SK-N-SH (cell line): ENCODE measurements at regions not wholly inside any gene's neighbourhood (a gene's known extent, or its start where the extent isn't known, plus 50 kb on each side); places are given as distances from the start of the nearest gene placed in this dataset.

Experiments used
- CTCF ChIA-PET: fragments of 300-600, 350-600 bp; formaldehyde crosslinking; extraction: SDS; loops from one replicate; lab custom pipeline; 2021; lab: Yijun Ruan, JAX
- POLR2A ChIA-PET: fragments of 350-600 bp; sonication (Branson Sonifier 250); formaldehyde crosslinking; extraction: SDS; loops from one replicate; lab custom pipeline; 2020; ENCODE audit warnings: antibody characterized with exemption, inconsistent platforms; lab: Yijun Ruan, JAX
- DNase-seq: peaks from one replicate; pipeline ENCODE4 v3.0.0; 2012
- H2AFZ ChIP-seq: fragments of 200-600 bp; sonication (generic); 2 replicates; pipeline ENCODE4 v1.8.1; 2016; ENCODE audit warnings: antibody characterized with exemption, mild to moderate bottlenecking, low read depth
- H3F3A ChIP-seq: fragments of 200-600 bp; sonication (generic); replicated peaks from 2 replicates; pipeline ENCODE3; 2016; ENCODE audit warnings: antibody characterized with exemption, mild to moderate bottlenecking; ENCODE audit not compliant: insufficient read depth
- H3K27ac ChIP-seq, 2 experiments: fragments of 200-500 bp in 1 of 2; fragments of 200-600 bp in 1 of 2; sonication (Bioruptor generic) in 1 of 2; sonication (generic), shearing (Covaris generic) in 1 of 2; 2 replicates each; pipeline versions ENCODE4 v1.5.1 to v1.6.1; 2014 to 2016; ENCODE audit warnings: low read depth in 2 of 2, inconsistent platforms in 1 of 2, low read length in 1 of 2, mild to moderate bottlenecking in 1 of 2, mixed read lengths in 1 of 2
- H3K27me3 ChIP-seq: fragments of 200-600 bp; sonication (generic), shearing (Covaris generic); 2 replicates; pipeline ENCODE4 v1.6.1; 2016; ENCODE audit warnings: mixed run types; ENCODE audit not compliant: insufficient read depth
- H3K36me3 ChIP-seq, 2 experiments: fragments of 200-500 bp in 1 of 2; fragments of 200-600 bp in 1 of 2; sonication (Bioruptor generic) in 1 of 2; sonication (generic) in 1 of 2; replicated peaks in 1 of 2; 2 replicates each; pipeline versions ENCODE3 to v1.5.1; 2014 to 2016; ENCODE audit warnings: low read length in 1 of 2, mild to moderate bottlenecking in 1 of 2; ENCODE audit not compliant: insufficient read depth in 2 of 2, control insufficient read depth in 1 of 2
- H3K4me1 ChIP-seq, 2 experiments: fragments of 200-500 bp in 1 of 2; fragments of 200-600 bp in 1 of 2; sonication (Bioruptor generic) in 1 of 2; sonication (generic), shearing (Covaris generic) in 1 of 2; 2 replicates each; pipeline versions ENCODE4 v1.5.1 to v1.6.1; 2014 to 2016; ENCODE audit warnings: low read depth in 1 of 2, low read length in 1 of 2, mixed run types in 1 of 2; ENCODE audit not compliant: insufficient read depth in 2 of 2, control insufficient read depth in 1 of 2
- H3K4me2 ChIP-seq: fragments of 200-600 bp; sonication (generic), shearing (Covaris generic); 2 replicates; pipeline ENCODE4 v1.6.1; 2017; ENCODE audit warnings: mixed run types
- H3K4me3 ChIP-seq, 2 experiments: fragments of 200-500 bp in 1 of 2; fragments of 200-600 bp in 1 of 2; sonication (Bioruptor generic) in 1 of 2; sonication (generic), shearing (Covaris generic) in 1 of 2; 2 replicates each; pipeline versions ENCODE4 v1.5.1 to v1.8.1; 2014 to 2016; ENCODE audit warnings: low read depth in 2 of 2, inconsistent platforms in 1 of 2, low read length in 1 of 2, mild to moderate bottlenecking in 1 of 2, mixed read lengths in 1 of 2, moderate library complexity in 1 of 2
- H3K79me2 ChIP-seq: fragments of 200-600 bp; sonication (generic); 2 replicates; pipeline ENCODE4 v1.8.1; 2017; ENCODE audit warnings: mild to moderate bottlenecking; ENCODE audit not compliant: insufficient read depth
- H3K9ac ChIP-seq: fragments of 200-600 bp; sonication (generic); 2 replicates; pipeline ENCODE4 v1.6.1; 2017; ENCODE audit warnings: mixed run types
- H3K9me2 ChIP-seq: fragments of 200-600 bp; sonication (generic); 2 replicates; pipeline ENCODE4 v1.6.1; 2017; ENCODE audit warnings: mixed run types
- H3K9me3 ChIP-seq: fragments of 200-600 bp; sonication (generic); 2 replicates; pipeline ENCODE4 v1.6.1; 2017; ENCODE audit warnings: mixed run types, mild to moderate bottlenecking, moderate library complexity
- H4K20me1 ChIP-seq: fragments of 200-600 bp; sonication (generic); 2 replicates; pipeline ENCODE4 v1.6.1; 2017; ENCODE audit warnings: mild to moderate bottlenecking, mixed run types; ENCODE audit not compliant: insufficient read depth
- CHD2 ChIP-seq: fragments of 150-350 bp; IDR thresholded peaks from 2 replicates; pipeline ENCODE4 v1.6.1; 2018; ENCODE audit warnings: low read length; ENCODE audit not compliant: partially characterized antibody
- EZH2phosphoT487 ChIP-seq: fragments of 200-600 bp; sonication (generic); IDR thresholded peaks from 2 replicates; pipeline ENCODE4 v1.6.1; 2017; ENCODE audit warnings: low read depth, mixed run types, mild to moderate bottlenecking, antibody characterized with exemption, moderate library complexity, borderline replicate concordance
- FOSL2 ChIP-seq: IDR thresholded peaks from 2 replicates; pipeline ENCODE4 v1.4.0; 2012; ENCODE audit warnings: low read depth, mild to moderate bottlenecking, moderate library complexity, borderline replicate concordance
- FOXJ3 ChIP-seq: sonication (generic); formaldehyde crosslinking; IDR thresholded peaks from 2 replicates; pipeline ENCODE4 v1.5.1; 2020; ENCODE audit warnings: mild to moderate bottlenecking, missing genetic modification reagents
- GABPA ChIP-seq: IDR thresholded peaks from 2 replicates; pipeline ENCODE4 v1.4.0; 2012; ENCODE audit warnings: low read depth, mild to moderate bottlenecking
- JUND ChIP-seq: IDR thresholded peaks from 2 replicates; pipeline ENCODE4 v1.4.0; 2012
- MEF2A ChIP-seq: IDR thresholded peaks from 2 replicates; pipeline ENCODE4 v1.4.0; 2012; ENCODE audit warnings: low read depth, borderline replicate concordance
- MXI1 ChIP-seq: IDR thresholded peaks from 2 replicates; pipeline ENCODE4 v1.6.1; 2012; ENCODE audit warnings: mild to moderate bottlenecking, low read depth, low read length, improper control_type of control experiment
- NFIC ChIP-seq: IDR thresholded peaks from 2 replicates; pipeline ENCODE4 v1.4.0; 2012; ENCODE audit warnings: borderline replicate concordance
- RAD21 ChIP-seq: IDR thresholded peaks from 2 replicates; pipeline ENCODE4 v1.6.1; 2012; ENCODE audit warnings: mild to moderate bottlenecking, low read length
- RCOR1 ChIP-seq: fragments of 150-350 bp; IDR thresholded peaks from 2 replicates; pipeline ENCODE4 v1.6.1; 2017; ENCODE audit warnings: antibody characterized with exemption, low read length
- REST ChIP-seq: IDR thresholded peaks from 2 replicates; pipeline ENCODE4 v1.6.1; 2012; ENCODE audit warnings: mild to moderate bottlenecking, low read depth, low read length, moderate library complexity
- RFX5 ChIP-seq: IDR thresholded peaks from 2 replicates; pipeline ENCODE4 v1.6.1; 2012; ENCODE audit warnings: mild to moderate bottlenecking, improper control_type of control experiment, low read length
- SMC3 ChIP-seq: IDR thresholded peaks from 2 replicates; pipeline ENCODE4 v1.6.1; 2012; ENCODE audit warnings: low read depth, low read length, improper control_type of control experiment
- TEAD4 ChIP-seq: IDR thresholded peaks from 2 replicates; pipeline ENCODE4 v1.4.0; 2012; ENCODE audit warnings: mild to moderate bottlenecking, borderline replicate concordance; ENCODE audit not compliant: insufficient read depth
- USF1 ChIP-seq: IDR thresholded peaks from 2 replicates; pipeline ENCODE4 v1.4.0; 2012; ENCODE audit warnings: low read depth, borderline replicate concordance
- YY1 ChIP-seq: IDR thresholded peaks from 2 replicates; pipeline ENCODE4 v1.4.0; 2012; ENCODE audit warnings: low read depth, mild to moderate bottlenecking
- ZBTB33 ChIP-seq: IDR thresholded peaks from 2 replicates; pipeline ENCODE4 v1.4.0; 2012; ENCODE audit warnings: low read depth, borderline replicate concordance
- WGBS: methylation state at CpG from one replicate; pipeline ENCODE4 v1.1.6; 2017; ENCODE audit warnings: low lambda C conversion rate; 5-methylcytosine and 5-hydroxymethylcytosine counted together

GRCh38 chrX:716136-716535 lies 85.5 kb downstream of the SHOX start:
- no peak overlapping the region for H3K4me3 ChIP-seq
- POLR2A ChIA-PET = no interaction called here
- 0% methylated on average over 3 of the region's 3 CpGs for WGBS
- no peak overlapping the region for H3K4me2 ChIP-seq
- DNase-seq = no peak
- H3K79me2 ChIP-seq = no peaks in the 10 kb centered on the region
- CTCF ChIA-PET = no interaction called here
- no peaks in the 10 kb centered on the region for H3F3A ChIP-seq
- TF ChIP-seq USF1 = no peak
- no peak for TF ChIP-seq JUND
- TF ChIP-seq MXI1 = no peak
- TF ChIP-seq, all 33 proteins: peak for 0
- Histone ChIP-seq H3K27me3 (no peaks in the 10 kb centered on the region), H3K36me3 (no peaks in the 10 kb centered on the region), H4K20me1 (no peaks in the 10 kb centered on the region), H2AFZ (no peak overlapping the region), H3K9me3 (no peaks in the 10 kb centered on the region), H3K9ac (no peak overlapping the region), H3K9me2 (no peaks in the 10 kb centered on the region), H3K4me1 (no peaks in the 10 kb centered on the region), H3K27ac (no peak overlapping the region)

- ChIA-PET CTCF (no interaction called here), POLR2A (no interaction called here)
- H3F3A ChIP-seq = no peaks in the 10 kb centered on the region
- H4K20me1 ChIP-seq = no peaks in the 10 kb centered on the region
- TF ChIP-seq RCOR1 (no peak), CHD2 (no peak), YY1 (no peak), MEF2A (no peak), FOXJ3 (CRISPR knock-in tag) (no peak), GABPA (no peak), FOSL2 (no peak), RAD21 (no peak), TEAD4 (no peak), SMC3 (no peak), REST (no peak), RFX5 (no peak), ZBTB33 (no peak), NFIC (no peak), JUND (no peak), EZH2phosphoT487 (no peak)
- H3K4me2 ChIP-seq = no peak overlapping the region
- H3K9me3 ChIP-seq = no peaks in the 10 kb centered on the region
- no peaks in the 10 kb centered on the region for H3K9me2 ChIP-seq
- H3K27me3 ChIP-seq = no peaks in the 10 kb centered on the region
- H3K4me3 ChIP-seq = no peak overlapping the region
- H3K36me3 ChIP-seq = no peaks in the 10 kb centered on the region
- no peak overlapping the region for H3K27ac ChIP-seq
- H3K9ac ChIP-seq = no peak overlapping the region
- H2AFZ ChIP-seq = no peak overlapping the region
- H3K4me1 ChIP-seq = no peaks in the 10 kb centered on the region
- DNase-seq = no peak
- H3K79me2 ChIP-seq = no peaks in the 10 kb centered on the region
- 3% methylated on average over 6 of the region's 6 CpGs for WGBS
Observed at GRCh38 chrX:714131-714530, 83.5 kb downstream of the SHOX start.
